GM12892 (cell line): ENCODE measurements at regions not wholly inside any gene's neighbourhood (a gene's known extent, or its start where the extent isn't known, plus 50 kb on each side); places are given as distances from the start of the nearest gene placed in this dataset.

Experiments
- POLR2A ChIP-seq: IDR thresholded peaks from 2 replicates; pipeline ENCODE4 v1.6.1; 2011; ENCODE audit warnings: low read depth, low read length, control low read depth
- POLR2AphosphoS5 ChIP-seq: IDR thresholded peaks from 2 replicates; pipeline ENCODE4 v1.6.1; 2011; ENCODE audit warnings: low read depth, low read length, control low read depth
- TAF1 ChIP-seq: IDR thresholded peaks from 2 replicates; pipeline ENCODE4 v1.6.1; 2011; ENCODE audit warnings: low read depth, mild to moderate bottlenecking, control low read depth, low read length, borderline replicate concordance

GRCh38 chr5:122607818-122608217 lies 167.1 kb upstream of the SNX2 start:
- TF ChIP-seq POLR2AphosphoS5, result no peak
- no peak for TF ChIP-seq POLR2A
- no peak for TF ChIP-seq TAF1
